ENCODE measurements at regions not wholly inside any gene's neighbourhood (a gene's known extent, or its start where the extent isn't known, plus 50 kb on each side); places are given as distances from the start of the nearest gene placed in this dataset.

DNA sequence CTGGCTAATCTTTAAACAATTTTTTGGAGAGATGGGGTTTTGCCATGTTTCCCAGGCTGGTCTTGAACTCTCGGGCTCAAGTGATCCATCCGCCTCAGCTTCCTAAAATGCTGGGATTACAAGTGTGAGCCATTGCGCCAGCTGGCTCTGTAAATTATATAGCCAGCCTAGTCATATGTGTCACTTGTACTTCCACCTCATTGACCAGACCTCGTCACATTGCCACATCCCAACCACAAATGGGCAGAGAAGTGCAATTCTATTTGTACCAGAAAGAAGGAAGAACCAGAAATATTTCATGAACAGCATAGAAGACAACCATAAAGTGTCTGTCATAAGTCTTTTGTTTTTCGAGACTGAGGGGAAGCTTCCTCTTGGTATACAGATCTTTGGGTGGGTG lies 71.2 kb upstream of the ADRA1D start:
- TF ChIP-seq SAP30 (IDR thresholded peaks at IDR 0.05; ENCODE audit: insufficient read depth, insufficient replicate concordance, low read length): no peak
- TF ChIP-seq TAF1 (IDR thresholded peaks at IDR 0.05; ENCODE audit: low read depth, low read length): no peak
- no peak for TF ChIP-seq SP2 (IDR thresholded peaks at IDR 0.05; ENCODE audit: low read length)
- no peak for TF ChIP-seq GTF2F1 (IDR thresholded peaks at IDR 0.05; ENCODE audit: borderline replicate concordance, low read depth, low read length)
- no peak for TF ChIP-seq HDAC6 (IDR thresholded peaks at IDR 0.05; ENCODE audit: low read depth, low read length)
- no peak for TF ChIP-seq ASH2L (IDR thresholded peaks at IDR 0.05; ENCODE audit: low read length)
- Histone ChIP-seq H3K27ac (ENCODE audit: low read depth, low read length) (no peak overlapping the region), H4K8ac (ENCODE audit: extremely low read depth, insufficient read depth, low read length) (no peak overlapping the region), H2AFZ (ENCODE audit: low read length) (no peak overlapping the region), H2BK12ac (ENCODE audit: low read depth, low read length) (no peak overlapping the region), H3K14ac (ENCODE audit: insufficient read length) (no peak overlapping the region), H4K5ac (ENCODE audit: insufficient read length, low read depth, low read length) (no peak overlapping the region), H3K36me3 (ENCODE audit: control insufficient read depth in 2 of 4, insufficient read depth in 4 of 4, low read length in 3 of 4) (no peaks in the 10 kb centered on the region), H2AK5ac (ENCODE audit: low read depth, low read length) (no peak overlapping the region), H3K23me2 (ENCODE audit: low read depth, low read length) (no peaks in the 10 kb centered on the region), H3K27me3 (replicated peaks in 1 of 4; ENCODE audit: control insufficient read depth in 3 of 4, extremely low read depth in 1 of 4, insufficient read depth in 3 of 4, low read length in 3 of 4) (no peaks in the 10 kb centered on the region), H4K91ac (replicated peaks; ENCODE audit: insufficient read length, low read length) (no peak overlapping the region), H3K79me1 (ENCODE audit: low read depth, low read length) (no peaks in the 10 kb centered on the region), H3K79me2 (ENCODE audit: control insufficient read depth in 1 of 2, insufficient read depth in 2 of 2, low read length in 2 of 2) (no peaks in the 10 kb centered on the region), H3K4ac (replicated peaks; ENCODE audit: insufficient read length, low read depth, low read length) (no peak overlapping the region), H2BK120ac (replicated peaks; ENCODE audit: low read depth, low read length) (no peak overlapping the region), H3K9me3 (ENCODE audit: insufficient read depth in 2 of 2, low read depth in 1 of 2, low read length in 1 of 2) (no peaks in the 10 kb centered on the region; a peak in 1 of 4 replicates), H3K4me3 (ENCODE audit: extremely low read depth in 1 of 4, insufficient read depth in 2 of 4, low read depth in 3 of 4, low read length in 4 of 4) (no peak overlapping the region), H3K18ac (ENCODE audit: extremely low read depth, low read length) (no peak overlapping the region), H2BK15ac (ENCODE audit: low read length) (no peak overlapping the region), H3K23ac (ENCODE audit: insufficient read length) (no peak overlapping the region), H3K4me2 (ENCODE audit: insufficient read depth in 1 of 2, low read depth in 2 of 2, low read length in 2 of 2) (no peak overlapping the region), H3K9ac (replicated peaks in 1 of 4; ENCODE audit: extremely low read depth in 1 of 4, low read depth in 3 of 4, low read length in 3 of 4) (no peak overlapping the region), H2BK20ac (ENCODE audit: low read length) (no peak overlapping the region), H3K56ac (replicated peaks; ENCODE audit: insufficient read length, low read depth, low read length) (no peak overlapping the region), H2BK5ac (ENCODE audit: low read depth, low read length) (no peak overlapping the region), H3K4me1 (replicated peaks in 1 of 4; ENCODE audit: control insufficient read depth in 3 of 4, insufficient read depth in 4 of 4, low read length in 3 of 4) (no peaks in the 10 kb centered on the region), H4K20me1 (replicated peaks in 1 of 2; ENCODE audit: control insufficient read depth in 1 of 2, insufficient read depth in 2 of 2, low read length in 2 of 2) (no peaks in the 10 kb centered on the region)
- 82% methylated on average over 5 of the region's 5 CpGs; no CpG with 5 or more reads in 1 of the 2 experiments for WGBS, 2 experiments (ENCODE audit: extremely low coverage in 1 of 2, insufficient coverage in 1 of 2, insufficient read length in 1 of 2, insufficient replicate concordance in 2 of 2, low coverage in 1 of 2, low lambda C conversion rate in 2 of 2, missing lambda C conversion rate in 1 of 2)
- FAIRE-seq (no peak), DNase-seq (ENCODE audit: low read depth in 1 of 2, low spot score in 2 of 2) (no peak)
- CTCF ChIA-PET (ENCODE audit: partially characterized antibody): no interaction called here
- POLR2A ChIA-PET (ENCODE audit: partially characterized antibody): no interaction called here

All from H1 (cell line).